Calu3 (cell line): ENCODE measurements at regions not wholly inside any gene's neighbourhood (a gene's known extent, or its start where the extent isn't known, plus 50 kb on each side); places are given as distances from the start of the nearest gene placed in this dataset.
"Not testable (repeated sequence)": the region's sequence is repeated elsewhere in the genome, so short reads cannot be mapped to it uniquely, and the experiment has no call there.

ENCODE experiments used
- BruUV-seq: library from RNA; stranded (reverse); fragments of 400-500 nt; replicated peaks from 2 replicates; lab custom pipeline; 2021; lab: Mats Ljungman, UMichigan
- CTCF ChIA-PET: fragments of 300-600 bp; sonication (Branson Sonifier 250); formaldehyde crosslinking; loops from one replicate; lab custom pipeline; 2022; ENCODE audit warnings: antibody characterized with exemption; lab: Charles Lee
- DNase-seq: peaks from one replicate; pipeline ENCODE4 v3.0.0; 2022
- H3K27ac Mint-ChIP-seq: one replicate; pipeline ENCODE4 v1.8.0; 2022; ENCODE audit warnings: mixed read lengths; ENCODE audit not compliant: unreplicated experiment
- H3K27me3 Mint-ChIP-seq: one replicate; pipeline ENCODE4 v1.8.0; 2022; ENCODE audit warnings: mixed read lengths; ENCODE audit not compliant: unreplicated experiment
- H3K36me3 Mint-ChIP-seq: one replicate; pipeline ENCODE4 v1.8.0; 2022; ENCODE audit warnings: mild to moderate bottlenecking, moderate library complexity, mixed read lengths; ENCODE audit not compliant: insufficient read depth, unreplicated experiment
- H3K4me1 Mint-ChIP-seq: one replicate; pipeline ENCODE4 v1.8.0; 2022; ENCODE audit warnings: mild to moderate bottlenecking, low read depth, mixed read lengths; ENCODE audit not compliant: unreplicated experiment
- H3K4me3 Mint-ChIP-seq: one replicate; pipeline ENCODE4 v1.8.0; 2022; ENCODE audit warnings: mild to moderate bottlenecking, low read depth, moderate library complexity, mixed read lengths; ENCODE audit not compliant: unreplicated experiment
- H3K9me3 Mint-ChIP-seq: one replicate; pipeline ENCODE4 v1.8.0; 2022; ENCODE audit warnings: low read depth, mixed read lengths; ENCODE audit not compliant: unreplicated experiment
- CTCF ChIP-seq: fragments of 200-600 bp; IDR thresholded peaks from one replicate; pipeline ENCODE4 v1.8.0; 2022; ENCODE audit warnings: antibody characterized with exemption; ENCODE audit not compliant: unreplicated experiment
- intact Hi-C: fragments of 100-400 bp; cut with micrococcal nuclease; formaldehyde crosslinking; loops from one replicate; pipeline ENCODE4 v1.10.0; 2022; ENCODE audit not compliant: unreplicated experiment

- intact Hi-C loops = no loop called here
- no peaks in the 10 kb centered on the region for H3K36me3 Mint-ChIP-seq
- DNase-seq = no peak
- H3K27ac Mint-ChIP-seq = no peak overlapping the region
- no peak for TF ChIP-seq CTCF
- H3K9me3 Mint-ChIP-seq = no peaks in the 10 kb centered on the region
- no peak overlapping the region for H3K4me3 Mint-ChIP-seq
- no TSS peak for BruUV-seq
- H3K4me1 Mint-ChIP-seq = no peaks in the 10 kb centered on the region
- H3K27me3 Mint-ChIP-seq = no peaks in the 10 kb centered on the region
- CTCF ChIA-PET = no interaction called here
Observed at GRCh38 chr7:84912018-84912417, 274.8 kb downstream of the SEMA3D start.

- CTCF ChIA-PET = no interaction called here
- no peak overlapping the region for H3K27ac Mint-ChIP-seq
- H3K4me1 Mint-ChIP-seq = no peaks in the 10 kb centered on the region
- no peak for DNase-seq
- H3K4me3 Mint-ChIP-seq = no peak overlapping the region
- BruUV-seq = no TSS peak
- no peaks in the 10 kb centered on the region for H3K9me3 Mint-ChIP-seq
- TF ChIP-seq CTCF = no peak
- intact Hi-C loops = no loop called here
- H3K36me3 Mint-ChIP-seq = no peaks in the 10 kb centered on the region
- H3K27me3 Mint-ChIP-seq = no peaks in the 10 kb centered on the region
Observed at GRCh38 chr7:84911077-84911476, 275.8 kb downstream of the SEMA3D start.

- H3K4me1 Mint-ChIP-seq, H3K36me3 Mint-ChIP-seq, BruUV-seq, DNase-seq, H3K27me3 Mint-ChIP-seq, H3K9me3 Mint-ChIP-seq, CTCF ChIA-PET, intact Hi-C loops, H3K27ac Mint-ChIP-seq, H3K4me3 Mint-ChIP-seq: not testable (repeated sequence)
Observed at GRCh38 chr7:84910322-84910721, 276.5 kb downstream of the SEMA3D start.

GRCh38 chr7:84908196-84908793 is 278.6 kb downstream of the SEMA3D start:
- CTCF ChIA-PET = no interaction called here
- H3K4me3 Mint-ChIP-seq = no peak overlapping the region

More at GRCh38 chr7:84908196-84908793, 278.6 kb downstream of the SEMA3D start:
- Mint-ChIP-seq H3K36me3 (no peaks in the 10 kb centered on the region), H3K4me1 (peaks cover 7% of the 10 kb centered on the region), H3K9me3 (no peaks in the 10 kb centered on the region), H3K27ac (no peak overlapping the region), H3K27me3 (no peaks in the 10 kb centered on the region)
- no peak for TF ChIP-seq CTCF
- intact Hi-C loops = no loop called here
- no peak for DNase-seq
- BruUV-seq = no TSS peak
